ENCODE measurements at regions not wholly inside any gene's neighbourhood (a gene's known extent, or its start where the extent isn't known, plus 50 kb on each side); places are given as distances from the start of the nearest gene placed in this dataset.

DNA sequence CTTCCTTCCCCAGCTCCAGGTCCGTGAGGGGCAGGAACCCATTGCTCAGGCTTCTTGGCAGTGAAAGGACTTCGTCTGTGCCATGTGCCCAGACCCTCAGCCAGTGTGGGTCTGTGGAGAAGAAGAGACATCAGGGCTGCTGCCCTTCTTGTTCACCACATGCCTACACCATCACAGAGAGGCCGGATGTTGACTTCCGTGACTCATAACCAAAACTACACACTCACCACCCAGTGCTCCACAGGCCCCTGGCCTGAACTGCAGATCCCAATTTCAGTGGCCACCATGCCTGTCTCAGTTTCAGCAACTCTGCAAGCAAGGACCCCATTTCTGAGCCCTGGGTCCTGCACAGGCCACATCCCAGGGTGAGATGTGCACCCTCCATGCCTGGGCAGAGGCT lies 332.6 kb upstream of the SALL3 start:
- TF ChIP-seq, protein P1, sequence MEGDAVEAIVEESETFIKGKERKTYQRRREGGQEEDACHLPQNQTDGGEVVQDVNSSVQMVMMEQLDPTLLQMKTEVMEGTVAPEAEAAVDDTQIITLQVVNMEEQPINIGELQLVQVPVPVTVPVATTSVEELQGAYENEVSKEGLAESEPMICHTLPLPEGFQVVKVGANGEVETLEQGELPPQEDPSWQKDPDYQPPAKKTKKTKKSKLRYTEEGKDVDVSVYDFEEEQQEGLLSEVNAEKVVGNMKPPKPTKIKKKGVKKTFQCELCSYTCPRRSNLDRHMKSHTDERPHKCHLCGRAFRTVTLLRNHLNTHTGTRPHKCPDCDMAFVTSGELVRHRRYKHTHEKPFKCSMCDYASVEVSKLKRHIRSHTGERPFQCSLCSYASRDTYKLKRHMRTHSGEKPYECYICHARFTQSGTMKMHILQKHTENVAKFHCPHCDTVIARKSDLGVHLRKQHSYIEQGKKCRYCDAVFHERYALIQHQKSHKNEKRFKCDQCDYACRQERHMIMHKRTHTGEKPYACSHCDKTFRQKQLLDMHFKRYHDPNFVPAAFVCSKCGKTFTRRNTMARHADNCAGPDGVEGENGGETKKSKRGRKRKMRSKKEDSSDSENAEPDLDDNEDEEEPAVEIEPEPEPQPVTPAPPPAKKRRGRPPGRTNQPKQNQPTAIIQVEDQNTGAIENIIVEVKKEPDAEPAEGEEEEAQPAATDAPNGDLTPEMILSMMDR (IDR thresholded peaks at IDR 0.05), result no peak
- TF ChIP-seq POLR2AphosphoS5 (IDR thresholded peaks at IDR 0.05; ENCODE audit: insufficient read depth in 1 of 2, low read depth in 1 of 2) (no peak), POLR2A (IDR thresholded peaks at IDR 0.05) (no peak)

Measured in vagina (tissue), 2 donors.